ENCODE measurements at regions not wholly inside any gene's neighbourhood (a gene's known extent, or its start where the extent isn't known, plus 50 kb on each side); places are given as distances from the start of the nearest gene placed in this dataset.
A peak's percentile ranks its signal among the peaks of the same experiment; 100 is the strongest.

DNA sequence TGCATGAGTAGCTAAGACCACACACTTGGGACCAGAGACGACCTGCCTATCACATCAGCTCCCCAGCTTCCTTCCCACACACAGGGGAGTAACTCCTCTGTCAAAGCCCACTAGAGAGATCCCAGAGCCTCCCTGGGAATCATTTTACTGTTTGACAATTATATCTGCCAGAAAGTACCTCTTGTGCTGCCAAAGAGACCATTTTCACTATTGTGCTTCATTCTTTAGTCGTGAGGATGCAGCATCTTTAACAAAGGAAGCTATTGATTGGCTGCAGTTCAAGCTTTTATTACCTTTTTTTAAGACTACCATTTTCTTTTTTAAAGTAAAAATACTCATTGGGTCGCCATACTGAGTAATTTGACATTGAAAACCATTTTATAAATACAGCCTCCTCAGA is 194.5 kb upstream of the RGS6 start:
- no peak for DNase-seq
- Histone ChIP-seq H3K18ac (ENCODE audit: insufficient read length, low read depth, low read length) (no peak overlapping the region), H2AFZ (ENCODE audit: low read length) (no peak overlapping the region), H3K9ac (ENCODE audit: extremely low read depth, insufficient read length, low read length) (no peak overlapping the region), H3K56ac (ENCODE audit: insufficient read length, low read depth, low read length) (no peak overlapping the region), H3K23me2 (ENCODE audit: insufficient read length, low read depth, low read length, poor library complexity, severe bottlenecking) (no peaks in the 10 kb centered on the region), H2BK15ac (ENCODE audit: low read depth, low read length) (no peak overlapping the region), H3K23ac (ENCODE audit: insufficient read length, low read depth, low read length) (no peak overlapping the region), H2AK5ac (ENCODE audit: insufficient read length, low read length) (no peak overlapping the region), H4K5ac (ENCODE audit: insufficient read length, low read depth, low read length) (no peak overlapping the region), H3K9me3 (ENCODE audit: control insufficient read depth, low read depth, low read length) (no peaks in the 10 kb centered on the region), H3K27ac (ENCODE audit: insufficient read length, low read depth, low read length) (no peak overlapping the region), H3K79me2 (ENCODE audit: insufficient read depth, low read length) (no peaks in the 10 kb centered on the region), H3K79me1 (ENCODE audit: insufficient read depth, low read depth, low read length, poor library complexity, severe bottlenecking) (no peaks in the 10 kb centered on the region), H4K91ac (ENCODE audit: insufficient read length, low read depth, low read length) (no peak overlapping the region), H3K4me2 (ENCODE audit: insufficient read depth, insufficient read length, low read length) (no peak overlapping the region), H2BK20ac (ENCODE audit: low read depth, low read length, poor library complexity, severe bottlenecking) (no peak overlapping the region), H2BK12ac (ENCODE audit: insufficient read length, low read depth, low read length) (no peak overlapping the region), H2BK5ac (ENCODE audit: insufficient read length, low read length) (no peak overlapping the region), H3K4ac (ENCODE audit: low read depth, low read length) (no peak overlapping the region), H3K4me1 (ENCODE audit: insufficient read depth, low read length) (no peaks in the 10 kb centered on the region), H3K27me3 (ENCODE audit: insufficient read depth, low read length) (no peaks in the 10 kb centered on the region), H3K14ac (ENCODE audit: insufficient read depth, low read length) (no peak overlapping the region), H4K20me1 (ENCODE audit: control insufficient read depth, insufficient read depth, insufficient read length) (no peaks in the 10 kb centered on the region), H2BK120ac (ENCODE audit: low read depth, low read length, poor library complexity, severe bottlenecking) (no peak overlapping the region), H3T11ph (ENCODE audit: low read length) (no peak overlapping the region), H4K8ac (replicated peaks; ENCODE audit: insufficient read length, low read depth, low read length) (no peak overlapping the region)
- H3K27me3 Mint-ChIP-seq (ENCODE audit: low read depth) = no peaks in the 10 kb centered on the region; the same call in none of the 2 replicates
- H3K4me1 Mint-ChIP-seq = peaks cover 5% of the 10 kb centered on the region in 2 experiments; a peak in 3 of 4 replicates
- H3K4me3 Mint-ChIP-seq = no peak overlapping the region
- WGBS (ENCODE audit: extremely low coverage, insufficient read length, low lambda C conversion rate) = no CpG with 5 or more reads among the region's 3 CpGs
- TF ChIP-seq, protein P1, sequence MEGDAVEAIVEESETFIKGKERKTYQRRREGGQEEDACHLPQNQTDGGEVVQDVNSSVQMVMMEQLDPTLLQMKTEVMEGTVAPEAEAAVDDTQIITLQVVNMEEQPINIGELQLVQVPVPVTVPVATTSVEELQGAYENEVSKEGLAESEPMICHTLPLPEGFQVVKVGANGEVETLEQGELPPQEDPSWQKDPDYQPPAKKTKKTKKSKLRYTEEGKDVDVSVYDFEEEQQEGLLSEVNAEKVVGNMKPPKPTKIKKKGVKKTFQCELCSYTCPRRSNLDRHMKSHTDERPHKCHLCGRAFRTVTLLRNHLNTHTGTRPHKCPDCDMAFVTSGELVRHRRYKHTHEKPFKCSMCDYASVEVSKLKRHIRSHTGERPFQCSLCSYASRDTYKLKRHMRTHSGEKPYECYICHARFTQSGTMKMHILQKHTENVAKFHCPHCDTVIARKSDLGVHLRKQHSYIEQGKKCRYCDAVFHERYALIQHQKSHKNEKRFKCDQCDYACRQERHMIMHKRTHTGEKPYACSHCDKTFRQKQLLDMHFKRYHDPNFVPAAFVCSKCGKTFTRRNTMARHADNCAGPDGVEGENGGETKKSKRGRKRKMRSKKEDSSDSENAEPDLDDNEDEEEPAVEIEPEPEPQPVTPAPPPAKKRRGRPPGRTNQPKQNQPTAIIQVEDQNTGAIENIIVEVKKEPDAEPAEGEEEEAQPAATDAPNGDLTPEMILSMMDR (conservative IDR thresholded peaks at IDR 0.05) = no peak
- peaks cover 15 to 58% (median 34%) of the 10 kb centered on the region in 3 experiments for H3K36me3 Mint-ChIP-seq (ENCODE audit: insufficient read depth in 1 of 3, low read depth in 3 of 3)
- H3K27ac Mint-ChIP-seq = peak overlapping the region in 1 of 3 experiments; percentile 54; a peak in 2 of 7 replicates
- H3K9me3 Mint-ChIP-seq = no peaks in the 10 kb centered on the region
